GM23338 (cell line): ENCODE measurements at regions not wholly inside any gene's neighbourhood (a gene's known extent, or its start where the extent isn't known, plus 50 kb on each side); places are given as distances from the start of the nearest gene placed in this dataset.

Source experiments
- ATAC-seq: fragments of 200-7000 bp; cut with Tn5 transposase; 3 replicates; pipeline ENCODE4 v1.9.1; 2020
- DNase-seq: peaks from one replicate; pipeline ENCODE4 v3.0.0-alpha.2; 2015; ENCODE audit warnings: low spot score
- H2AFZ ChIP-seq: fragments of 200-600 bp; sonication (generic); 2 replicates; pipeline ENCODE4 v1.8.0; 2016; ENCODE audit warnings: antibody characterized with exemption, mild to moderate bottlenecking, moderate library complexity
- H3F3A ChIP-seq: fragments of 200-600 bp; sonication (generic); replicated peaks from 2 replicates; pipeline ENCODE4 v1.8.0; 2017; ENCODE audit warnings: antibody characterized with exemption, mixed run types, low read depth
- H3K27ac ChIP-seq: fragments of 200-600 bp; sonication (generic); 2 replicates; pipeline ENCODE4 v1.6.1; 2016; ENCODE audit warnings: low read depth
- H3K27me3 ChIP-seq: fragments of 200-600 bp; sonication (generic); 2 replicates; pipeline ENCODE4 v1.8.0; 2016; ENCODE audit warnings: mild to moderate bottlenecking, mixed run types, moderate library complexity; ENCODE audit not compliant: insufficient read depth
- H3K36me3 ChIP-seq: fragments of 200-600 bp; sonication (generic); 2 replicates; pipeline ENCODE4 v1.8.0; 2016; ENCODE audit warnings: mild to moderate bottlenecking; ENCODE audit not compliant: insufficient read depth
- H3K4me1 ChIP-seq: fragments of 200-600 bp; sonication (generic); 2 replicates; pipeline ENCODE4 v1.8.0; 2016; ENCODE audit warnings: mild to moderate bottlenecking, moderate library complexity; ENCODE audit not compliant: insufficient read depth
- H3K4me2 ChIP-seq: fragments of 200-600 bp; sonication (generic); 2 replicates; pipeline ENCODE4 v1.7.1; 2017; ENCODE audit warnings: mixed run types
- H3K4me3 ChIP-seq: fragments of 200-600 bp; sonication (generic); 2 replicates; pipeline ENCODE4 v1.6.1; 2016; ENCODE audit warnings: mixed run types
- H3K79me2 ChIP-seq: fragments of 200-600 bp; sonication (generic); replicated peaks from 2 replicates; pipeline ENCODE4 v1.8.0; 2017; ENCODE audit warnings: mild to moderate bottlenecking; ENCODE audit not compliant: insufficient read depth
- H3K9me2 ChIP-seq: fragments of 200-600 bp; sonication (generic); 2 replicates; pipeline ENCODE4 v1.8.0; 2017; ENCODE audit not compliant: insufficient read depth
- H4K20me1 ChIP-seq: fragments of 200-600 bp; sonication (generic); replicated peaks from 2 replicates; pipeline ENCODE4 v1.8.0; 2017; ENCODE audit warnings: mild to moderate bottlenecking; ENCODE audit not compliant: insufficient read depth
- H3K27ac Mint-ChIP-seq: 2 replicates; pipeline ENCODE4 v1.8.0; 2020; ENCODE audit warnings: inconsistent platforms, mild to moderate bottlenecking, moderate library complexity, mixed read lengths
- H3K27me3 Mint-ChIP-seq: 3 replicates; pipeline ENCODE4 v1.8.0; 2022; ENCODE audit warnings: low read depth, mild to moderate bottlenecking, moderate library complexity, mixed read lengths, inconsistent platforms; ENCODE audit not compliant: insufficient read depth, poor library complexity
- H3K36me3 Mint-ChIP-seq: 3 replicates; pipeline ENCODE4 v1.8.0; 2021; ENCODE audit warnings: low read depth, mild to moderate bottlenecking, inconsistent platforms, moderate library complexity, mixed read lengths
- H3K4me1 Mint-ChIP-seq: 3 replicates; pipeline ENCODE4 v1.8.0; 2020; ENCODE audit warnings: mild to moderate bottlenecking, inconsistent platforms, mixed read lengths
- H3K4me3 Mint-ChIP-seq: 3 replicates; pipeline ENCODE4 v1.8.0; 2021; ENCODE audit warnings: moderate library complexity, mild to moderate bottlenecking, inconsistent platforms, mixed read lengths
- H3K9me3 Mint-ChIP-seq: 3 replicates; pipeline ENCODE4 v1.8.0; 2020; ENCODE audit warnings: moderate library complexity, mild to moderate bottlenecking, inconsistent platforms, mixed read lengths
- CTCF ChIP-seq, 2 experiments: fragments of 200-600 bp in 1 of 2; sonication (generic) in 1 of 2; conservative IDR thresholded peaks; 2 replicates each; pipeline versions ENCODE4 v1.5.1 to v1.6.1; 2016 to 2017; ENCODE audit warnings: antibody characterized with exemption in 2 of 2, low read depth in 2 of 2, mild to moderate bottlenecking in 2 of 2, moderate library complexity in 1 of 2
- ETS1 ChIP-seq: IDR thresholded peaks from 2 replicates; pipeline ENCODE4 v1.6.1; 2016; ENCODE audit warnings: antibody characterized with exemption
- EZH2phosphoT487 ChIP-seq: fragments of 200-600 bp; sonication (generic); IDR thresholded peaks from one replicate; pipeline ENCODE4 v1.8.1; 2018; ENCODE audit warnings: antibody characterized with exemption; ENCODE audit not compliant: unreplicated experiment
- JUNB ChIP-seq: IDR thresholded peaks from one replicate; pipeline ENCODE4 v1.6.1; 2016; ENCODE audit warnings: antibody characterized with exemption; ENCODE audit not compliant: unreplicated experiment
- NANOG ChIP-seq: IDR thresholded peaks from 2 replicates; pipeline ENCODE4 v1.6.1; 2016; ENCODE audit warnings: antibody characterized with exemption, borderline replicate concordance
- POLR2AphosphoS5 ChIP-seq: IDR thresholded peaks from 2 replicates; pipeline ENCODE4 v1.6.1; 2016; ENCODE audit warnings: antibody characterized with exemption, low read depth
- ZNF331 ChIP-seq: fragments of 250-450 bp; sonication (Bioruptor Pico); IDR thresholded peaks from 2 replicates; pipeline ENCODE4 v1.5.0; 2020; ENCODE audit warnings: low read depth, mild to moderate bottlenecking, moderate library complexity
- TF ChIP-seq, protein P1 (sequence below): fragments of 250-450 bp; sonication (Bioruptor Pico); IDR thresholded peaks from 2 replicates; pipeline ENCODE4 v1.5.0; 2020; ENCODE audit warnings: mild to moderate bottlenecking, moderate library complexity

DNA sequence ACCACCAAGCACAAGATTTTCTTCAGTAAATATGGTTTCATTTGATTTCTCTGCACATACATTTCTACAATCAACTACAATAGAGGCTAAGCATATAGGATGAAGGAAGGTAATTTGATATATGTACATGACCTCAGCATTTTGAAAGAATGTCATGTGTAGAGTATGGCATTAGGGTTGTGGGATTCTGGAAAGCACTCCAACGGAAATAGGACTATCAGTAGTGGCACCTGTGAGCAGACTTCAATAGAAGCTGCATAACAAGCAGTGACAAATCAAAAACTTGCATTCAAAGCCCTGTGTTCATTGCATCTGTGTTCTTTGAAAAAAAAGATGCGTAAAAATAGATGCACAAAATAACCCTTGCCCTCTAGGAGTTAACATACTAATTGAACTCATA lies 57.5 kb upstream of the EYA4 start:
- ATAC-seq (no peak), DNase-seq (no peak)
- no peaks in the 10 kb centered on the region for H4K20me1 ChIP-seq
- H3K27me3 ChIP-seq = no peaks in the 10 kb centered on the region
- H3K79me2 ChIP-seq = no peaks in the 10 kb centered on the region
- no peaks in the 10 kb centered on the region for H3F3A ChIP-seq
- H3K36me3 ChIP-seq = no peaks in the 10 kb centered on the region
- no peak overlapping the region for H3K4me3 ChIP-seq
- H3K36me3 Mint-ChIP-seq = peaks cover 6% of the 10 kb centered on the region; the same call in 2 of the 3 replicates
- TF ChIP-seq CTCF (conservative IDR thresholded peaks at IDR 0.05; ENCODE audit: low read depth in 2 of 2) (no peak), EZH2phosphoT487 (no peak), ZNF331 (no peak), JUNB (no peak), POLR2AphosphoS5 (no peak), NANOG (no peak), ETS1 (no peak)
- TF ChIP-seq, protein P1, sequence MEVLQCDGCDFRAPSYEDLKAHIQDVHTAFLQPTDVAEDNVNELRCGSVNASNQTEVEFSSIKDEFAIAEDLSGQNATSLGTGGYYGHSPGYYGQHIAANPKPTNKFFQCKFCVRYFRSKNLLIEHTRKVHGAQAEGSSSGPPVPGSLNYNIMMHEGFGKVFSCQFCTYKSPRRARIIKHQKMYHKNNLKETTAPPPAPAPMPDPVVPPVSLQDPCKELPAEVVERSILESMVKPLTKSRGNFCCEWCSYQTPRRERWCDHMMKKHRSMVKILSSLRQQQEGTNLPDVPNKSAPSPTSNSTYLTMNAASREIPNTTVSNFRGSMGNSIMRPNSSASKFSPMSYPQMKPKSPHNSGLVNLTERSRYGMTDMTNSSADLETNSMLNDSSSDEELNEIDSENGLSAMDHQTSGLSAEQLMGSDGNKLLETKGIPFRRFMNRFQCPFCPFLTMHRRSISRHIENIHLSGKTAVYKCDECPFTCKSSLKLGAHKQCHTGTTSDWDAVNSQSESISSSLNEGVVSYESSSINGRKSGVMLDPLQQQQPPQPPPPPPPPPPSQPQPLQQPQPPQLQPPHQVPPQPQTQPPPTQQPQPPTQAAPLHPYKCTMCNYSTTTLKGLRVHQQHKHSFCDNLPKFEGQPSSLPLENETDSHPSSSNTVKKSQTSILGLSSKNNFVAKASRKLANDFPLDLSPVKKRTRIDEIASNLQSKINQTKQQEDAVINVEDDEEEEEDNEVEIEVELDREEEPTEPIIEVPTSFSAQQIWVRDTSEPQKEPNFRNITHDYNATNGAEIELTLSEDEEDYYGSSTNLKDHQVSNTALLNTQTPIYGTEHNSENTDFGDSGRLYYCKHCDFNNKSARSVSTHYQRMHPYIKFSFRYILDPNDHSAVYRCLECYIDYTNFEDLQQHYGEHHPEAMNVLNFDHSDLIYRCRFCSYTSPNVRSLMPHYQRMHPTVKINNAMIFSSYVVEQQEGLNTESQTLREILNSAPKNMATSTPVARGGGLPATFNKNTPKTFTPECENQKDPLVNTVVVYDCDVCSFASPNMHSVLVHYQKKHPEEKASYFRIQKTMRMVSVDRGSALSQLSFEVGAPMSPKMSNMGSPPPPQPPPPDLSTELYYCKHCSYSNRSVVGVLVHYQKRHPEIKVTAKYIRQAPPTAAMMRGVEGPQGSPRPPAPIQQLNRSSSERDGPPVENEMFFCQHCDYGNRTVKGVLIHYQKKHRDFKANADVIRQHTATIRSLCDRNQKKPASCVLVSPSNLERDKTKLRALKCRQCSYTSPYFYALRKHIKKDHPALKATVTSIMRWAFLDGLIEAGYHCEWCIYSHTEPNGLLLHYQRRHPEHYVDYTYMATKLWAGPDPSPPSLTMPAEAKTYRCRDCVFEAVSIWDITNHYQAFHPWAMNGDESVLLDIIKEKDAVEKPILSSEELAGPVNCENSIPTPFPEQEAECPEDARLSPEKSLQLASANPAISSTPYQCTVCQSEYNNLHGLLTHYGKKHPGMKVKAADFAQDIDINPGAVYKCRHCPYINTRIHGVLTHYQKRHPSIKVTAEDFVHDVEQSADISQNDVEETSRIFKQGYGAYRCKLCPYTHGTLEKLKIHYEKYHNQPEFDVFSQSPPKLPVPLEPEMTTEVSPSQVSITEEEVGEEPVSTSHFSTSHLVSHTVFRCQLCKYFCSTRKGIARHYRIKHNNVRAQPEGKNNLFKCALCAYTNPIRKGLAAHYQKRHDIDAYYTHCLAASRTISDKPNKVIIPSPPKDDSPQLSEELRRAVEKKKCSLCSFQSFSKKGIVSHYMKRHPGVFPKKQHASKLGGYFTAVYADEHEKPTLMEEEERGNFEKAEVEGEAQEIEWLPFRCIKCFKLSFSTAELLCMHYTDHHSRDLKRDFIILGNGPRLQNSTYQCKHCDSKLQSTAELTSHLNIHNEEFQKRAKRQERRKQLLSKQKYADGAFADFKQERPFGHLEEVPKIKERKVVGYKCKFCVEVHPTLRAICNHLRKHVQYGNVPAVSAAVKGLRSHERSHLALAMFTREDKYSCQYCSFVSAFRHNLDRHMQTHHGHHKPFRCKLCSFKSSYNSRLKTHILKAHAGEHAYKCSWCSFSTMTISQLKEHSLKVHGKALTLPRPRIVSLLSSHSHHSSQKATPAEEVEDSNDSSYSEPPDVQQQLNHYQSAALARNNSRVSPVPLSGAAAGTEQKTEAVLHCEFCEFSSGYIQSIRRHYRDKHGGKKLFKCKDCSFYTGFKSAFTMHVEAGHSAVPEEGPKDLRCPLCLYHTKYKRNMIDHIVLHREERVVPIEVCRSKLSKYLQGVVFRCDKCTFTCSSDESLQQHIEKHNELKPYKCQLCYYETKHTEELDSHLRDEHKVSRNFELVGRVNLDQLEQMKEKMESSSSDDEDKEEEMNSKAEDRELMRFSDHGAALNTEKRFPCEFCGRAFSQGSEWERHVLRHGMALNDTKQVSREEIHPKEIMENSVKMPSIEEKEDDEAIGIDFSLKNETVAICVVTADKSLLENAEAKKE (CRISPR knock-in tag) = no peak
- no peak overlapping the region for H2AFZ ChIP-seq
- H3K27ac ChIP-seq = no peak overlapping the region
- no peaks in the 10 kb centered on the region for H3K9me2 ChIP-seq
- H3K4me1 Mint-ChIP-seq = peaks cover 25% of the 10 kb centered on the region
- no peak overlapping the region for H3K4me2 ChIP-seq
- peaks cover 1% of the 10 kb centered on the region for H3K27me3 Mint-ChIP-seq
- H3K27ac Mint-ChIP-seq = no peak overlapping the region
- peaks cover 2% of the 10 kb centered on the region for H3K9me3 Mint-ChIP-seq
- no peak overlapping the region for H3K4me3 Mint-ChIP-seq
- peaks cover 14% of the 10 kb centered on the region for H3K4me1 ChIP-seq
